Suprapubic skin (tissue), 4 donors: ENCODE measurements at regions not wholly inside any gene's neighbourhood (a gene's known extent, or its start where the extent isn't known, plus 50 kb on each side); places are given as distances from the start of the nearest gene placed in this dataset.

Experiments
- DNase-seq, 2 donors: peaks; one replicate each; pipeline ENCODE4 v3.0.0-alpha.2; 2019; ENCODE audit warnings: low spot score in 2 of 2
- H3K27ac ChIP-seq: fragments of 200-600 bp; sonication (generic); one replicate; pipeline ENCODE4 v1.5.1; 2019
- H3K27me3 ChIP-seq: fragments of 200-600 bp; sonication (generic); one replicate; pipeline ENCODE4 v1.5.1; 2019
- H3K36me3 ChIP-seq: fragments of 200-600 bp; sonication (generic); one replicate; pipeline ENCODE4 v1.5.1; 2019
- H3K4me1 ChIP-seq: fragments of 200-600 bp; sonication (generic); one replicate; pipeline ENCODE4 v1.5.1; 2019
- H3K4me3 ChIP-seq: fragments of 200-600 bp; sonication (generic); one replicate; pipeline ENCODE4 v1.5.1; 2019; ENCODE audit warnings: mild to moderate bottlenecking
- H3K9me3 ChIP-seq: fragments of 200-600 bp; sonication (generic); one replicate; pipeline ENCODE4 v1.5.1; 2019
- CTCF ChIP-seq, 2 donors: fragments of 200-600 bp in 1 of 2; fragments of 450-650 bp in 1 of 2; sonication (generic) in 1 of 2; IDR thresholded peaks; one replicate each; pipeline ENCODE4 v1.5.1; 2016 to 2019; ENCODE audit warnings: antibody characterized with exemption in 2 of 2, mild to moderate bottlenecking in 1 of 2, moderate library complexity in 1 of 2
- EP300 ChIP-seq: sonication (generic); formaldehyde crosslinking; IDR thresholded peaks from one replicate; pipeline ENCODE4 v1.6.1; 2017; ENCODE audit warnings: antibody characterized with exemption
- POLR2A ChIP-seq, 2 donors: fragments of 450-650 bp; IDR thresholded peaks; one replicate each; pipeline ENCODE4 v1.6.1; 2017; ENCODE audit warnings: antibody characterized with exemption in 2 of 2, mild to moderate bottlenecking in 2 of 2, moderate library complexity in 2 of 2
- POLR2AphosphoS5 ChIP-seq, 3 donors: sonication (generic); formaldehyde crosslinking; IDR thresholded peaks; one replicate each; pipeline ENCODE4 v1.6.1; 2017; ENCODE audit warnings: antibody characterized with exemption in 3 of 3
- WGBS: methylation state at CpG from one replicate; pipeline ENCODE4 v1.1.5; 2018; 5-methylcytosine and 5-hydroxymethylcytosine counted together

- Histone ChIP-seq H3K9me3 (no peaks in the 10 kb centered on the region), H3K4me1 (peaks cover 5% of the 10 kb centered on the region), H3K27me3 (no peaks in the 10 kb centered on the region), H3K27ac (no peak overlapping the region), H3K4me3 (no peak overlapping the region), H3K36me3 (no peaks in the 10 kb centered on the region)
- TF ChIP-seq EP300: no peak
- no peak for TF ChIP-seq CTCF (IDR thresholded peaks at IDR 0.05)
- no peak for TF ChIP-seq POLR2AphosphoS5 (IDR thresholded peaks at IDR 0.05)
- TF ChIP-seq POLR2A (IDR thresholded peaks at IDR 0.05): no peak
- DNase-seq: no peak
- 83% methylated on average over 2 of the region's 2 CpGs for WGBS
These were observed 206.8 kb upstream of the ARG1 start for GRCh38 chr6:131366223-131366622.

GRCh38 chr6:131367206-131367873, 205.7 kb upstream of the ARG1 start:
- H3K27me3 ChIP-seq: no peaks in the 10 kb centered on the region
- H3K9me3 ChIP-seq: no peaks in the 10 kb centered on the region
- no peak overlapping the region for H3K27ac ChIP-seq
- no peak for DNase-seq
- no peak for TF ChIP-seq POLR2AphosphoS5 (IDR thresholded peaks at IDR 0.05)
- TF ChIP-seq EP300: no peak
- TF ChIP-seq POLR2A (IDR thresholded peaks at IDR 0.05): no peak
- TF ChIP-seq CTCF (IDR thresholded peaks at IDR 0.05): no peak
- WGBS: 93% methylated on average over 10 of the region's 10 CpGs
- no peaks in the 10 kb centered on the region for H3K36me3 ChIP-seq
- no peak overlapping the region for H3K4me3 ChIP-seq
- peaks cover 5% of the 10 kb centered on the region for H3K4me1 ChIP-seq

DNA sequence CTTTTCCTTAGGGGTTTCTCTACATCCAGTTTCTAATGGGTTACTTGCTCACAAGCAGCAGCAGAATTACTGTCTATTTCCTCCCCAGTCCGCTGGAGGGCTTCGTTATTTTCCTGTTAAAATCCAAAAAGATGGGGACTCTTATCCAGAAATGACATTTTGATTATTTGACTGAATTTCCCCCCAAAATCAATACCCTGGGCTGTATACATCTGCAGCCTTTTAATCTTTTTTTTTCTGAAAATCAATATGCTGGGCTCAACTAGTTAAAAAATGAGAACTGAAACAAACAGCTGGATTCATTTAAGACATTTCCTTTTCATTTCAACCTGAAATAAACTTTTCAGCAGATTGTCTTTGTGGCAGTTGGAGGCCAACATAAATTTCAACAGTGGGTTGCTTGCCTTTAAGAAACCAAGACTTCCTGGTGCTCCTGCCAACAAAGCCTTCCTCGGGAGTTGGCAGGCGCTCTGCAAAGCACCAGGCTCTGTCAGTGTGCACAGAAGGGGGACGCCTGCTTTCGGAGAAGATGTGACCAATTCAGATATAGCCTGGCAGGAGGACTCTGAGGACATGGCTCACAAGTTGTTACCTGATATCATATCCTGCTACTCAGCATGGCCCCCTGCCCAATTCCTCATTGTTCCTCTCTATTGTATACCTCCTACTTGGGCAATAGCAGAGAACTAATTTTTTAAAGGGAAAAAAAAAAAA, 204.7 kb upstream of the ARG1 start:
- H3K36me3 ChIP-seq: no peaks in the 10 kb centered on the region
- TF ChIP-seq POLR2AphosphoS5 (IDR thresholded peaks at IDR 0.05) (no peak), EP300 (no peak), CTCF (IDR thresholded peaks at IDR 0.05) (no peak), POLR2A (IDR thresholded peaks at IDR 0.05) (no peak)
- H3K27me3 ChIP-seq: no peaks in the 10 kb centered on the region
- peaks cover 5% of the 10 kb centered on the region for H3K4me1 ChIP-seq
- WGBS: 17% methylated on average over 6 of the region's 6 CpGs
- no peak overlapping the region for H3K4me3 ChIP-seq
- DNase-seq: no peak
- H3K27ac ChIP-seq: no peak overlapping the region
- no peaks in the 10 kb centered on the region for H3K9me3 ChIP-seq

- DNase-seq: no peak
- no peak overlapping the region for H3K27ac ChIP-seq
- peaks cover 5% of the 10 kb centered on the region for H3K4me1 ChIP-seq
- no peaks in the 10 kb centered on the region for H3K9me3 ChIP-seq
- no peak for TF ChIP-seq CTCF (IDR thresholded peaks at IDR 0.05)
- no peak for TF ChIP-seq EP300
- no peak for TF ChIP-seq POLR2AphosphoS5 (IDR thresholded peaks at IDR 0.05)
- no peaks in the 10 kb centered on the region for H3K27me3 ChIP-seq
- no peaks in the 10 kb centered on the region for H3K36me3 ChIP-seq
- H3K4me3 ChIP-seq: no peak overlapping the region
- WGBS: 54% methylated on average over 5 of the region's 5 CpGs
These were observed 200.5 kb upstream of the ARG1 start for GRCh38 chr6:131372535-131372934.

DNA sequence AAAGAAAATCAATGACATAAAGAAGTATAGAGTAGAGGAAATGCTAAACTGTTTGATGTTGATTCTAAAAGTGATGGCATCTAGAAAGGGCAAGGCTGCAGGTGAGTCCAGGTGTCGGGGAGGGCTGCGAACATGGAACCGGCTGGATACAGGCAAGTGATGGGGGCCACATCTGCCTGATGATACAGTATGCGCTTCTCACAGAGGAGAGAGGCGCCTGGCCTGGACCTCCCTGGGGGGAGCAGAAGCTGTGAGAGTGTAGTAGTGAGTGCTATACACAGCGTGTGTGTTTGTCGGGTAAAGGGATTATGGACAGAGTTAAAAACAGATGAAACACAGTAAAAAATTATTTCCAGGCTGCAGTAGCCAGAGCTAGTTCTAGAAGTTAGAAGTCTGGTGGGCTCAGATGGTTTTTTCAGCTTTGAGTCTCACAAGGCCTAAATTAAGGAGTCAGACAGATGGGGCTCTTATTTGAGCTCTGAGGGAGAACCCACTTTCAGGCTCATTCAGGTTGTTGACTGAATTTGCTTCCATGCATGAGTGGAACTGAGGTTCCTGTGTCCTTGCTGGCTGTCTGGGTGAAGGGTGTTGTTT, 195.8 kb upstream of the ARG1 start:
- no peak overlapping the region for H3K27ac ChIP-seq
- no peak for DNase-seq
- no peak overlapping the region for H3K4me3 ChIP-seq
- no peak for TF ChIP-seq EP300
- TF ChIP-seq POLR2AphosphoS5 (IDR thresholded peaks at IDR 0.05): no peak
- no peak for TF ChIP-seq CTCF (IDR thresholded peaks at IDR 0.05)
- no peak for TF ChIP-seq POLR2A (IDR thresholded peaks at IDR 0.05)
- no peaks in the 10 kb centered on the region for H3K27me3 ChIP-seq
- H3K36me3 ChIP-seq: no peaks in the 10 kb centered on the region
- no peaks in the 10 kb centered on the region for H3K9me3 ChIP-seq
- 91% methylated on average over 7 of the region's 7 CpGs for WGBS
- H3K4me1 ChIP-seq: no peaks in the 10 kb centered on the region
